A549 (cell line): ENCODE measurements at regions not wholly inside any gene's neighbourhood (a gene's known extent, or its start where the extent isn't known, plus 50 kb on each side); places are given as distances from the start of the nearest gene placed in this dataset.
"Not testable (repeated sequence)": the region's sequence is repeated elsewhere in the genome, so short reads cannot be mapped to it uniquely, and the experiment has no call there.

Experiments used
- ATAC-seq, 2 experiments: fragments of 200-7000 bp in 1 of 2; fragments of >200 bp in 1 of 2; cut with Nextera tagmentation in 1 of 2; cut with Tn5 transposase in 1 of 2; 3 replicates each; pipeline versions ENCODE4 v1.8.0 to v1.9.1; 2018 to 2020; ENCODE audit warnings: mild to moderate bottlenecking in 1 of 2, moderate library complexity in 1 of 2
- CTCF ChIA-PET: fragments of 300-600 bp; sonication (Branson Sonifier 250); formaldehyde crosslinking; extraction: SDS; loops from one replicate; lab custom pipeline; 2021; ENCODE audit warnings: antibody characterized with exemption, inconsistent platforms; lab: Yijun Ruan, JAX
- POLR2A ChIA-PET: fragments of 350-600 bp; formaldehyde crosslinking; extraction: SDS; loops from one replicate; lab custom pipeline; 2021; ENCODE audit warnings: antibody characterized with exemption, inconsistent platforms; lab: Yijun Ruan, JAX
- DNase-seq, 2 experiments: peaks; one replicate each; pipeline versions ENCODE4 v3.0.0 to v3.0.0-alpha.2; 2011 to 2016; ENCODE audit warnings: low read depth in 1 of 2, low spot score in 1 of 2
- FAIRE-seq: peaks from 2 replicates; lab custom pipeline; 2011; peaks lifted over from hg19 to GRCh38; lab: Jason Lieb, UNC
- H3K27ac ChIP-seq, 2 experiments: fragments of >200 bp; sonication (Bioruptor Twin); formaldehyde crosslinking; 3 replicates each; pipeline ENCODE4 v1.5.1; 2016 to 2017
- H3K4me1 ChIP-seq: fragments of >200 bp; sonication (Bioruptor Twin); formaldehyde crosslinking; 3 replicates; pipeline ENCODE4 v1.6.1; 2016
- H3K4me2 ChIP-seq: fragments of >200 bp; sonication (Bioruptor Twin); formaldehyde crosslinking; 3 replicates; pipeline ENCODE4 v1.6.1; 2016
- H3K4me3 ChIP-seq: fragments of >200 bp; sonication (Bioruptor Twin); formaldehyde crosslinking; 3 replicates; pipeline ENCODE4 v1.5.1; 2016
- H3K9me3 ChIP-seq: fragments of >200 bp; sonication (Bioruptor Twin); formaldehyde crosslinking; 3 replicates; pipeline ENCODE4 v1.6.1; 2016
- BHLHE40 ChIP-seq: IDR thresholded peaks from 2 replicates; pipeline ENCODE4 v1.6.1; 2012; ENCODE audit warnings: low read depth, low read length, inconsistent platforms
- CBX8 ChIP-seq: fragments of 200-600 bp; sonication (generic); IDR thresholded peaks from 2 replicates; pipeline ENCODE4 v1.6.1; 2016
- CHD2 ChIP-seq: fragments of 150-350 bp; IDR thresholded peaks from 2 replicates; pipeline ENCODE4 v1.6.1; 2014; ENCODE audit warnings: low read length; ENCODE audit not compliant: partially characterized antibody
- EHF ChIP-seq: fragments of 250-450 bp; sonication (Bioruptor Pico); IDR thresholded peaks from 2 replicates; pipeline ENCODE4 v1.5.0; 2020; ENCODE audit warnings: mild to moderate bottlenecking
- EHMT2 ChIP-seq: fragments of 200-600 bp; sonication (generic); IDR thresholded peaks from 2 replicates; pipeline ENCODE4 v1.6.1; 2016; ENCODE audit warnings: antibody characterized with exemption, low read depth, mild to moderate bottlenecking, moderate library complexity
- EP300 ChIP-seq, 2 experiments: fragments of >200 bp; sonication (Bioruptor Twin); formaldehyde crosslinking; IDR thresholded peaks; 2 replicates in 1 of 2; 3 replicates in 1 of 2; pipeline ENCODE4 v1.6.1; 2016 to 2017
- HDAC2 ChIP-seq: fragments of 200-600 bp; sonication (generic); IDR thresholded peaks from 2 replicates; pipeline ENCODE4 v1.6.1; 2016
- HOXB5 ChIP-seq: fragments of 250-450 bp; sonication (Bioruptor Pico); IDR thresholded peaks from 2 replicates; pipeline ENCODE4 v1.5.0; 2020; ENCODE audit warnings: mild to moderate bottlenecking, moderate library complexity
- JUNB ChIP-seq: fragments of >200 bp; sonication (Bioruptor Twin); formaldehyde crosslinking; IDR thresholded peaks from 2 replicates; pipeline ENCODE4 v1.6.1; 2016
- KDM1A ChIP-seq: fragments of 200-600 bp; sonication (generic); IDR thresholded peaks from 2 replicates; pipeline ENCODE4 v1.6.1; 2016; ENCODE audit warnings: low read depth, mild to moderate bottlenecking
- MAFK ChIP-seq: fragments of 450-650 bp; IDR thresholded peaks from 2 replicates; pipeline ENCODE4 v1.6.1; 2014; ENCODE audit not compliant: partially characterized antibody
- MAZ ChIP-seq: fragments of 150-350 bp; IDR thresholded peaks from 2 replicates; pipeline ENCODE4 v1.6.1; 2014; ENCODE audit warnings: antibody characterized with exemption, low read depth, low read length, borderline replicate concordance
- NFE2L2 ChIP-seq: fragments of 150-350 bp; conservative IDR thresholded peaks from 2 replicates; pipeline ENCODE4 v1.6.1; 2014; ENCODE audit warnings: low read length
- NPAS2 ChIP-seq: fragments of 250-450 bp; sonication (Bioruptor Pico); IDR thresholded peaks from 2 replicates; pipeline ENCODE4 v1.8.0; 2022; ENCODE audit warnings: mild to moderate bottlenecking, moderate library complexity, borderline replicate concordance
- NR3C1 ChIP-seq: fragments of >200 bp; sonication (Bioruptor Twin); formaldehyde crosslinking; IDR thresholded peaks from 3 replicates; pipeline ENCODE4 v1.6.1; 2017
- POLR2AphosphoS2 ChIP-seq: conservative IDR thresholded peaks from 2 replicates; pipeline ENCODE4 v1.6.1; 2012; ENCODE audit warnings: low read length, improper control_type of control experiment, inconsistent platforms
- RCOR1 ChIP-seq: fragments of 150-350 bp; IDR thresholded peaks from 2 replicates; pipeline ENCODE4 v1.6.1; 2014; ENCODE audit warnings: antibody characterized with exemption, low read length, low read depth
- REST ChIP-seq: fragments of 200-600 bp; sonication (generic); IDR thresholded peaks from 2 replicates; pipeline ENCODE4 v1.6.1; 2016; ENCODE audit warnings: antibody characterized with exemption, mild to moderate bottlenecking, moderate library complexity
- RFX5 ChIP-seq: fragments of 450-650 bp; IDR thresholded peaks from 2 replicates; pipeline ENCODE4 v1.7.1; 2014; ENCODE audit warnings: antibody characterized with exemption, mild to moderate bottlenecking, moderate library complexity
- ZNF302 ChIP-seq: fragments of 250-450 bp; sonication (Bioruptor Pico); IDR thresholded peaks from 2 replicates; pipeline ENCODE4 v1.9.0; 2021; ENCODE audit warnings: inconsistent platforms, mild to moderate bottlenecking, moderate library complexity
- ZSCAN20 ChIP-seq: fragments of 250-450 bp; sonication (Bioruptor Pico); IDR thresholded peaks from 2 replicates; pipeline ENCODE4 v1.8.0; 2022; ENCODE audit warnings: mild to moderate bottlenecking, moderate library complexity
- WGBS: methylation state at CpG from one replicate; pipeline ENCODE4 v1.1.6; 2017; ENCODE audit errors: missing lambda C conversion rate; 5-methylcytosine and 5-hydroxymethylcytosine counted together

GRCh38 chr4:94135701-94136100, 72.0 kb upstream of the SMARCAD1 start:
- POLR2A ChIA-PET = no interaction called here
- TF ChIP-seq MAZ = no peak
- no peak overlapping the region for H3K4me2 ChIP-seq
- 9% methylated on average over 1 of the region's 1 CpG for WGBS
- FAIRE-seq = no peak
- H3K9me3 ChIP-seq = no peaks in the 10 kb centered on the region
- H3K4me3 ChIP-seq = no peak overlapping the region
- CTCF ChIA-PET = no interaction called here
- H3K27ac ChIP-seq = no peak overlapping the region
- ATAC-seq = no peak
- DNase-seq = no peak
- no peaks in the 10 kb centered on the region for H3K4me1 ChIP-seq

GRCh38 chr4:94139931-94140612, 67.6 kb upstream of the SMARCAD1 start:
- Histone ChIP-seq H3K4me2 (no peak overlapping the region), H3K4me3 (no peak overlapping the region), H3K27ac (no peak overlapping the region), H3K4me1 (no peaks in the 10 kb centered on the region), H3K9me3 (no peaks in the 10 kb centered on the region)
- ChIA-PET POLR2A (no interaction called here), CTCF (no interaction called here)
- TF ChIP-seq POLR2AphosphoS2 = no peak
- no peak for TF ChIP-seq MAFK
- no peak for TF ChIP-seq ZNF302 (CRISPR knock-in tag)
- no peak for TF ChIP-seq HDAC2
- DNase-seq (no peak), FAIRE-seq (no peak), ATAC-seq (no peak; a peak in 2 of 6 replicates)
- WGBS = 72% methylated on average over 8 of the region's 11 CpGs

GRCh38 chr4:94141001-94141400, 66.7 kb upstream of the SMARCAD1 start:
- no peak for TF ChIP-seq EHMT2
- TF ChIP-seq REST = no peak
- TF ChIP-seq NPAS2 (CRISPR knock-in tag) = no peak
- no peak for TF ChIP-seq JUNB
- TF ChIP-seq ZSCAN20 (CRISPR knock-in tag) = no peak
- ChIA-PET CTCF (no interaction called here), POLR2A (no interaction called here)
- DNase-seq = no peak
- Histone ChIP-seq H3K4me2 (no peak overlapping the region), H3K9me3 (no peaks in the 10 kb centered on the region), H3K27ac (no peak overlapping the region), H3K4me1 (no peaks in the 10 kb centered on the region), H3K4me3 (no peak overlapping the region)
- FAIRE-seq = no peak
- no peak for ATAC-seq
- 43% methylated on average over 2 of the region's 2 CpGs for WGBS

- POLR2A ChIA-PET, H3K4me3 ChIP-seq, H3K4me1 ChIP-seq, H3K27ac ChIP-seq, FAIRE-seq, H3K9me3 ChIP-seq, CTCF ChIA-PET, ATAC-seq: not testable (repeated sequence)
- WGBS = 10% methylated on average over 2 of the region's 9 CpGs
- DNase-seq = peak in 1 of 2 experiments; percentile 19
- H3K4me2 ChIP-seq = peak overlapping the region; percentile 21; the same call in 2 of the 3 replicates
These were observed 59.6 kb upstream of the SMARCAD1 start for GRCh38 chr4:94148052-94148451.

GRCh38 chr4:94152466-94152865, 55.2 kb upstream of the SMARCAD1 start:
- ChIA-PET CTCF (no interaction called here), POLR2A (no interaction called here)
- DNase-seq = no peak
- H3K4me2 ChIP-seq = no peak overlapping the region
- no peaks in the 10 kb centered on the region for H3K4me1 ChIP-seq
- H3K27ac ChIP-seq = no peak overlapping the region
- H3K4me3 ChIP-seq = no peak overlapping the region
- ATAC-seq = no peak
- no peaks in the 10 kb centered on the region for H3K9me3 ChIP-seq
- FAIRE-seq = no peak
- TF ChIP-seq KDM1A (no peak), NR3C1 (no peak), CHD2 (no peak), RFX5 (no peak), HOXB5 (CRISPR knock-in tag) (no peak), BHLHE40 (no peak), EP300 (IDR thresholded peaks at IDR 0.05) (no peak), RCOR1 (no peak), NFE2L2 (no peak), CBX8 (no peak), EHF (CRISPR knock-in tag) (no peak), POLR2AphosphoS2 (no peak), MAFK (no peak), REST (no peak), ZNF302 (CRISPR knock-in tag) (no peak)
